ENCODE measurements at regions not wholly inside any gene's neighbourhood (a gene's known extent, or its start where the extent isn't known, plus 50 kb on each side); places are given as distances from the start of the nearest gene placed in this dataset.
"Not testable (repeated sequence)": the region's sequence is repeated elsewhere in the genome, so short reads cannot be mapped to it uniquely, and the experiment has no call there.

DNA sequence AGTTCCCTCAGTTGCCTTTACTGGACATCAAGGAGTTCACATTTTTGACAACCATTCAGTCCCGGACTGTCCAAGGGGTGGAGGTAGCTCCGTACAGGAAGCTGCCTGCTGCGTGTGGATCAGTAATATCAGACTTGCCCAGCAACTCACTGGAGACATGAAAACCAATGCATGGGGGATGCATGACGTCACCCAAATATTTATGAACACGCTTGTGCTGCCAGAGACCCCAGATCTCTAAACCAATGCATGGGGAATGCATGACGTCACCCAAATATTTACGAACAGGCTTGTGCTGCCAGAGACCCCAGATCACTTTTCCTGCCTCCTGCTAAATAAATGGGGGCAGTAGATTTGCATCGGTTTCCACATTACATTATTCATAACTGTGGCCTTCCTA, 2137.4 kb upstream of the DEFB115 start:
- not testable (repeated sequence) for DNase-seq

DNA sequence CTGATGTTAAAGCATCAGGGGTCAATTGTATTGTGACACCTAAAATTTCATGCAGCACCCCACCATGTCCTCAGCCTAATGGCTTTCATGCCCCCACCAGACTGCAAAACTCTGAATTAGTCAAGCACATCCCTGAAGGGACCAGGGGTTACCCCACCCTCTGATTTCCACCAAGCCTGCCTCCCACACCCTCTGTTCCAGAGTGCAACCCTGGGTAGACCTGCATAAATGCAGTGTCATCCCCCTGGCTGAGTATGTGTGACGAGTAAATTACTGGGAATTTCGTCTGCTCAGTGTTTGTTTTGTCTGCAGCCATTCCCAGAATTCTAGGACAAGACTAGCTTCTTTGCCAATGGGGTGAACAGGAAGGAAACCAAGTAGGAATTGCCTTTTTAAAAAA, 2136.9 kb upstream of the DEFB115 start:
- not testable (repeated sequence) for DNase-seq

DNA sequence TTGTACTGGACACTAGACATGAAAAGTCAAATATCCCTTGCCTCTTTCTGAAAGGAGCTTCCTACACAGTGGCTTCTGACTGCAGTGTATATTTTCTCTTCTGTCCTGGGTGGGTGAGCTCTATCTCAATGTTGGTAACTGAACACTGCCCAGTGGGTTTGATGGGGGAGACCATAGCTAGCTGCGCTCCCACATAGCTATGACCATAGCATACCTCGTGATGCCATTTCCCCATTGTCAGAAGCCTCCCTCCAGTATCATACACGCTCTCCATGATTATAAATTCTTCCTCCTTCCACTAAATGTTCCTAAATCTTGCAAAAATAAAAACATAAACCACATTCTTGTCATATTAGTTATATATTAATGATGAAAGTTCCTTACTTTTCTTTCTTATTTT, 2134.7 kb upstream of the DEFB115 start:
- not testable (repeated sequence) for DNase-seq

DNA sequence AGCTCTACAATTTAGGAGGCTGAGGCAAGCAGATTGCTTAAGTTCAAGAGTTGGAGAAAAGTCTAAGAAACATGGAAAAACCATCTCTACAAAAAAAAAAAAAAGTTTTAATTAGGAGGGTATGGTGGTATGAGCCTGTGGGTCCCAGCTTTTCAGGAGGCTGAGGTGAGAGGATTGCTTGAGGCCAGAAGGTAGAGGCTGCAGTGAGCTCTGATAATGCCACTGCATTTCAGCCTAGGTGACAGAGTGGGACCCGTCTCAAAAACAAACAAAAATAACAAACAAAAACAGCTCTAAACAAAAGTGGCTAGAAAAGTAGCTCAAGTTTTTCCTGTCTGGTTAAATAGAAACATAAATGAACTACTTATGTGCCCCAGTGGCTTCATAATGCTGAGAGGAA, 2133.6 kb upstream of the DEFB115 start:
- DNase-seq, result no peak

Data from CD4-positive, alpha-beta T cell treated with Interleukin-17A for 4 hours (primary cell).